GM18502 (cell line): ENCODE measurements at regions not wholly inside any gene's neighbourhood (a gene's known extent, or its start where the extent isn't known, plus 50 kb on each side); places are given as distances from the start of the nearest gene placed in this dataset.

Source experiments
- ATAC-seq: cut with Tn5 transposase; IDR thresholded peaks from one replicate; pipeline ENCODE4 v1.9.1; 2021; ENCODE audit warnings: mild to moderate bottlenecking; ENCODE audit not compliant: unreplicated experiment, poor library complexity

GRCh38 chr6:21840428-21840827, 246.9 kb downstream of the SOX4 start:
- ATAC-seq: no peak

GRCh38 chr6:21842875-21843645, 249.5 kb downstream of the SOX4 start:
- ATAC-seq: no peak

GRCh38 chr6:21844120-21844917, 250.8 kb downstream of the SOX4 start:
- no peak for ATAC-seq

- ATAC-seq: no peak
These were observed 251.5 kb downstream of the SOX4 start for GRCh38 chr6:21845018-21845417.

GRCh38 chr6:21845439-21846140, 252.0 kb downstream of the SOX4 start:
- ATAC-seq: no peak

- no peak for ATAC-seq
These were observed 253.2 kb downstream of the SOX4 start for GRCh38 chr6:21846541-21847451.

- no peak for ATAC-seq
These were observed 254.3 kb downstream of the SOX4 start for GRCh38 chr6:21847711-21848480.

- no peak for ATAC-seq
These were observed 257.1 kb downstream of the SOX4 start for GRCh38 chr6:21850691-21851090.

GRCh38 chr6:21855811-21856455, 262.4 kb downstream of the SOX4 start:
- no peak for ATAC-seq

GRCh38 chr6:21856456-21856825, 262.9 kb downstream of the SOX4 start:
- ATAC-seq: no peak

- no peak for ATAC-seq
These were observed 263.3 kb downstream of the SOX4 start for GRCh38 chr6:21856844-21857243.

- ATAC-seq: no peak
These were observed 264.5 kb downstream of the SOX4 start for GRCh38 chr6:21858076-21858475.

GRCh38 chr6:21859193-21859735, 265.7 kb downstream of the SOX4 start:
- no peak for ATAC-seq

- ATAC-seq: no peak
These were observed 268.4 kb downstream of the SOX4 start for GRCh38 chr6:21861942-21862341.

- ATAC-seq: no peak
These were observed 270.7 kb downstream of the SOX4 start for GRCh38 chr6:21864206-21864605.

GRCh38 chr6:21868226-21868625, 274.7 kb downstream of the SOX4 start:
- no peak for ATAC-seq

- ATAC-seq: no peak
These were observed 275.7 kb downstream of the SOX4 start for GRCh38 chr6:21869085-21869771.
